NOMO-1 treated with DMSO at 0.1 percent for 48 hours (cell line): ENCODE measurements at regions not wholly inside any gene's neighbourhood (a gene's known extent, or its start where the extent isn't known, plus 50 kb on each side); places are given as distances from the start of the nearest gene placed in this dataset.

Source experiments
- DNase-seq: peaks from one replicate; lab custom pipeline; 2025; ENCODE audit not compliant: unreplicated experiment; lab: John Stamatoyannopoulos, UW

GRCh38 chr9:118991366-118992285 is 377.6 kb downstream of the BRINP1 start:
- DNase-seq, result no peak

- DNase-seq, result peak; percentile 39
Observed at GRCh38 chr9:118992813-118993794, 376.1 kb downstream of the BRINP1 start.

- no peak for DNase-seq
Observed at GRCh38 chr9:118993965-118994364, 375.3 kb downstream of the BRINP1 start.

- no peak for DNase-seq
Observed at GRCh38 chr9:119002491-119002890, 366.7 kb downstream of the BRINP1 start.

GRCh38 chr9:119003201-119003611 is 366.0 kb downstream of the BRINP1 start:
- no peak for DNase-seq

- no peak for DNase-seq
Observed at GRCh38 chr9:119003882-119004617, 365.2 kb downstream of the BRINP1 start.

- DNase-seq, result no peak
Observed at GRCh38 chr9:119004618-119004990, 364.6 kb downstream of the BRINP1 start.

GRCh38 chr9:119005162-119005561 is 364.1 kb downstream of the BRINP1 start:
- no peak for DNase-seq

GRCh38 chr9:119009249-119009648 is 360.0 kb downstream of the BRINP1 start:
- DNase-seq, result peak; percentile 12

GRCh38 chr9:119020284-119020683 is 349.0 kb downstream of the BRINP1 start:
- no peak for DNase-seq

- no peak for DNase-seq
Observed at GRCh38 chr9:119020730-119021333, 348.4 kb downstream of the BRINP1 start.

- no peak for DNase-seq
Observed at GRCh38 chr9:119026120-119026519, 343.1 kb downstream of the BRINP1 start.

GRCh38 chr9:119027901-119028699 is 341.1 kb downstream of the BRINP1 start:
- DNase-seq, result no peak

- no peak for DNase-seq
Observed at GRCh38 chr9:119029886-119030285, 339.3 kb downstream of the BRINP1 start.

GRCh38 chr9:119033596-119033995 is 335.6 kb downstream of the BRINP1 start:
- DNase-seq, result no peak

GRCh38 chr9:119036969-119037368 is 332.3 kb downstream of the BRINP1 start:
- no peak for DNase-seq

GRCh38 chr9:119043996-119044395 is 325.2 kb downstream of the BRINP1 start:
- DNase-seq, result no peak

- no peak for DNase-seq
Observed at GRCh38 chr9:119044806-119045205, 324.4 kb downstream of the BRINP1 start.

- no peak for DNase-seq
Observed at GRCh38 chr9:119047513-119048307, 321.5 kb downstream of the BRINP1 start.
